ENCODE measurements at regions not wholly inside any gene's neighbourhood (a gene's known extent, or its start where the extent isn't known, plus 50 kb on each side); places are given as distances from the start of the nearest gene placed in this dataset.
"Not testable (repeated sequence)": the region's sequence is repeated elsewhere in the genome, so short reads cannot be mapped to it uniquely, and the experiment has no call there.

GRCh38 chr6:51028276-51028675 is 209.6 kb downstream of the TFAP2B start:
- H3K36me3 Mint-ChIP-seq (ENCODE audit: low read depth): no peaks in the 10 kb centered on the region
- TF ChIP-seq CTCF (IDR thresholded peaks at IDR 0.05): no peak
- no peaks in the 10 kb centered on the region for H3K27me3 Mint-ChIP-seq (ENCODE audit: low read depth)
- DNase-seq (ENCODE audit: low spot score): no peak
- peaks cover 47% of the 10 kb centered on the region for H3K4me1 Mint-ChIP-seq (ENCODE audit: low read depth)
- peaks cover 16% of the 10 kb centered on the region for H3K9me3 Mint-ChIP-seq (ENCODE audit: low read depth)
- peak overlapping the region; percentile 88 for H3K27ac Mint-ChIP-seq (ENCODE audit: unreplicated experiment)
- H3K4me3 Mint-ChIP-seq (ENCODE audit: unreplicated experiment): no peak overlapping the region

- DNase-seq (ENCODE audit: low spot score): no peak
- TF ChIP-seq CTCF (IDR thresholded peaks at IDR 0.05): no peak
- H3K9me3 Mint-ChIP-seq (ENCODE audit: low read depth): peaks cover 23% of the 10 kb centered on the region
- peaks cover 47% of the 10 kb centered on the region for H3K4me1 Mint-ChIP-seq (ENCODE audit: low read depth)
- no peaks in the 10 kb centered on the region for H3K36me3 Mint-ChIP-seq (ENCODE audit: low read depth)
- peak overlapping the region; percentile 88 for H3K27ac Mint-ChIP-seq (ENCODE audit: unreplicated experiment)
- no peak overlapping the region for H3K4me3 Mint-ChIP-seq (ENCODE audit: unreplicated experiment)
- no peaks in the 10 kb centered on the region for H3K27me3 Mint-ChIP-seq (ENCODE audit: low read depth)
These were observed 210.9 kb downstream of the TFAP2B start for GRCh38 chr6:51029561-51029960.

- Mint-ChIP-seq H3K4me3 (ENCODE audit: unreplicated experiment) (no peak overlapping the region), H3K36me3 (ENCODE audit: low read depth) (no peaks in the 10 kb centered on the region), H3K27me3 (ENCODE audit: low read depth) (no peaks in the 10 kb centered on the region), H3K4me1 (ENCODE audit: low read depth) (peaks cover 7% of the 10 kb centered on the region), H3K9me3 (ENCODE audit: low read depth) (no peaks in the 10 kb centered on the region), H3K27ac (ENCODE audit: unreplicated experiment) (no peak overlapping the region)
- DNase-seq (ENCODE audit: low spot score): no peak
- no peak for TF ChIP-seq CTCF (IDR thresholded peaks at IDR 0.05)
These were observed 226.9 kb downstream of the TFAP2B start for GRCh38 chr6:51045548-51045947.

GRCh38 chr6:51049288-51049982 is 230.8 kb downstream of the TFAP2B start:
- DNase-seq (ENCODE audit: low spot score): no peak
- H3K27ac Mint-ChIP-seq (ENCODE audit: unreplicated experiment): no peak overlapping the region
- H3K4me1 Mint-ChIP-seq (ENCODE audit: low read depth): peaks cover 7% of the 10 kb centered on the region
- peaks cover 18% of the 10 kb centered on the region for H3K9me3 Mint-ChIP-seq (ENCODE audit: low read depth)
- peaks cover 3% of the 10 kb centered on the region for H3K36me3 Mint-ChIP-seq (ENCODE audit: low read depth)
- H3K27me3 Mint-ChIP-seq (ENCODE audit: low read depth): no peaks in the 10 kb centered on the region
- no peak for TF ChIP-seq CTCF (IDR thresholded peaks at IDR 0.05)
- no peak overlapping the region for H3K4me3 Mint-ChIP-seq (ENCODE audit: unreplicated experiment)

GRCh38 chr6:51049983-51050877 is 231.6 kb downstream of the TFAP2B start:
- Mint-ChIP-seq H3K9me3 (ENCODE audit: low read depth) (peaks cover 22% of the 10 kb centered on the region), H3K4me3 (ENCODE audit: unreplicated experiment) (no peak overlapping the region), H3K27me3 (ENCODE audit: low read depth) (no peaks in the 10 kb centered on the region), H3K4me1 (ENCODE audit: low read depth) (peaks cover 7% of the 10 kb centered on the region), H3K36me3 (ENCODE audit: low read depth) (peaks cover 3% of the 10 kb centered on the region), H3K27ac (ENCODE audit: unreplicated experiment) (no peak overlapping the region)
- DNase-seq (ENCODE audit: low spot score): no peak
- TF ChIP-seq CTCF (IDR thresholded peaks at IDR 0.05): no peak

GRCh38 chr6:51052716-51053115 is 234.0 kb downstream of the TFAP2B start:
- H3K27me3 Mint-ChIP-seq (ENCODE audit: low read depth); H3K27ac Mint-ChIP-seq (ENCODE audit: unreplicated experiment); DNase-seq (ENCODE audit: low spot score); H3K4me3 Mint-ChIP-seq (ENCODE audit: unreplicated experiment); H3K4me1 Mint-ChIP-seq (ENCODE audit: low read depth); H3K36me3 Mint-ChIP-seq (ENCODE audit: low read depth): not testable (repeated sequence)
- peaks cover 22% of the 10 kb centered on the region for H3K9me3 Mint-ChIP-seq (ENCODE audit: low read depth)

- H3K27ac Mint-ChIP-seq (ENCODE audit: unreplicated experiment); DNase-seq (ENCODE audit: low spot score); H3K27me3 Mint-ChIP-seq (ENCODE audit: low read depth); H3K4me1 Mint-ChIP-seq (ENCODE audit: low read depth); H3K36me3 Mint-ChIP-seq (ENCODE audit: low read depth); H3K4me3 Mint-ChIP-seq (ENCODE audit: unreplicated experiment): not testable (repeated sequence)
- H3K9me3 Mint-ChIP-seq (ENCODE audit: low read depth): peaks cover 29% of the 10 kb centered on the region
These were observed 236.6 kb downstream of the TFAP2B start for GRCh38 chr6:51055316-51055715.
